HCT116 (cell line): ENCODE measurements at regions not wholly inside any gene's neighbourhood (a gene's known extent, or its start where the extent isn't known, plus 50 kb on each side); places are given as distances from the start of the nearest gene placed in this dataset.

Source experiments
- ATAC-seq: fragments of 200-7000 bp; cut with Tn5 transposase; 2 replicates; pipeline ENCODE4 v1.9.1; 2020; ENCODE audit warnings: mild to moderate bottlenecking, moderate library complexity
- BruUV-seq: library from RNA; stranded (reverse); fragments of 400-500 nt; replicated peaks from 2 replicates; lab custom pipeline; 2021; lab: Mats Ljungman, UMichigan
- CTCF ChIA-PET: fragments of 300-600 bp; sonication (Branson Sonifier 250); formaldehyde crosslinking; loops from one replicate; lab custom pipeline; 2021; ENCODE audit warnings: antibody characterized with exemption; lab: Charles Lee
- POLR2A ChIA-PET: fragments of 300-600, 350-600 bp; sonication (Branson Sonifier 250); formaldehyde crosslinking; loops from one replicate; lab custom pipeline; 2021; ENCODE audit warnings: antibody characterized with exemption; lab: Charles Lee
- RAD21 ChIA-PET, 2 experiments: fragments of 300-600 bp; sonication (Branson Sonifier 250); formaldehyde crosslinking; loops; one replicate each; lab custom pipeline; 2023; ENCODE audit warnings: low total read pairs in 2 of 2; ENCODE audit not compliant: uncharacterized antibody in 2 of 2, unreplicated experiment in 2 of 2, low non-redundant PET in 1 of 2; lab: Charles Lee
- DNase-seq: peaks from one replicate; pipeline ENCODE4 v3.0.0-alpha.2; 2010; ENCODE audit warnings: low read depth, low spot score
- H2AFZ ChIP-seq: fragments of 200-600 bp; shearing (Covaris generic), sonication (generic); 2 replicates; pipeline ENCODE4 v1.6.1; 2017; ENCODE audit warnings: low read depth, mixed run types, mixed read lengths, antibody characterized with exemption, low read length; ENCODE audit not compliant: poor library complexity, severe bottlenecking
- H3K27ac ChIP-seq: 2 replicates; pipeline ENCODE4 v1.5.1; 2012; ENCODE audit warnings: low read depth, low read length
- H3K27me3 ChIP-seq: fragments of 200-600 bp; sonication (generic); 2 replicates; pipeline ENCODE4 v1.6.1; 2016; ENCODE audit warnings: mixed run types, low read length, mixed read lengths; ENCODE audit not compliant: insufficient read depth
- H3K36me3 ChIP-seq, 2 experiments: fragments of 200-500 bp in 1 of 2; fragments of 200-600 bp in 1 of 2; sonication (Bioruptor generic) in 1 of 2; sonication (generic) in 1 of 2; 2 replicates each; pipeline versions ENCODE4 v1.5.1 to v1.6.1; 2014 to 2016; ENCODE audit warnings: low read length in 2 of 2, inconsistent platforms in 1 of 2, mixed read lengths in 1 of 2, mixed run types in 1 of 2; ENCODE audit not compliant: insufficient read depth in 2 of 2, control insufficient read depth in 1 of 2
- H3K4me1 ChIP-seq, 2 experiments: fragments of 200-600 bp in 1 of 2; sonication (generic) in 1 of 2; 2 replicates each; pipeline versions ENCODE4 v1.5.1 to v1.6.1; 2012 to 2017; ENCODE audit warnings: low read length in 2 of 2, inconsistent platforms in 1 of 2, mild to moderate bottlenecking in 1 of 2, mixed read lengths in 1 of 2, mixed run types in 1 of 2, moderate library complexity in 1 of 2; ENCODE audit not compliant: insufficient read depth in 2 of 2, control insufficient read depth in 1 of 2
- H3K4me2 ChIP-seq: fragments of 200-600 bp; sonication (generic); 2 replicates; pipeline ENCODE4 v1.6.1; 2017; ENCODE audit warnings: mixed run types, low read length, mixed read lengths
- H3K4me3 ChIP-seq, 2 experiments: fragments of 200-600 bp in 1 of 2; sonication (generic) in 1 of 2; replicated peaks in 1 of 2; 2 replicates each; pipeline ENCODE4 v1.5.1; 2011 to 2016; ENCODE audit warnings: low read length in 2 of 2, control low read depth in 1 of 2, low read depth in 1 of 2, mild to moderate bottlenecking in 1 of 2, mixed read lengths in 1 of 2, mixed run types in 1 of 2
- H3K79me2 ChIP-seq: fragments of 200-600 bp; sonication (generic); 2 replicates; pipeline ENCODE4 v1.6.1; 2017; ENCODE audit warnings: mild to moderate bottlenecking, mixed run types, low read length, moderate library complexity, mixed read lengths; ENCODE audit not compliant: insufficient read depth
- H3K9ac ChIP-seq: fragments of 200-600 bp; sonication (generic); 2 replicates; pipeline ENCODE4 v1.6.1; 2016; ENCODE audit warnings: low read length, mixed read lengths
- H3K9me2 ChIP-seq: fragments of 200-600 bp; sonication (generic), shearing (Covaris generic); 2 replicates; pipeline ENCODE4 v1.6.1; 2017; ENCODE audit warnings: mixed run types, mild to moderate bottlenecking, moderate library complexity; ENCODE audit not compliant: insufficient read depth
- H3K9me3 ChIP-seq, 2 experiments: fragments of 200-500 bp in 1 of 2; fragments of 200-600 bp in 1 of 2; sonication (Bioruptor generic) in 1 of 2; sonication (generic) in 1 of 2; 2 replicates each; pipeline ENCODE4 v1.6.1; 2014 to 2017; ENCODE audit warnings: low read length in 2 of 2, mixed read lengths in 2 of 2, inconsistent platforms in 1 of 2, low read depth in 1 of 2, mild to moderate bottlenecking in 1 of 2, mixed run types in 1 of 2, moderate library complexity in 1 of 2; ENCODE audit not compliant: control insufficient read depth in 1 of 2, insufficient read depth in 1 of 2
- H4K20me1 ChIP-seq: fragments of 200-600 bp; sonication (generic), shearing (Covaris generic); 2 replicates; pipeline ENCODE4 v1.6.1; 2017; ENCODE audit warnings: mixed run types, mild to moderate bottlenecking, moderate library complexity; ENCODE audit not compliant: insufficient read depth
- ATF3 ChIP-seq: IDR thresholded peaks from 2 replicates; pipeline ENCODE4 v1.6.1; 2012
- CBX3 ChIP-seq: IDR thresholded peaks from 2 replicates; pipeline ENCODE4 v1.6.1; 2012; ENCODE audit warnings: low read depth
- CEBPB ChIP-seq: IDR thresholded peaks from 2 replicates; pipeline ENCODE4 v1.6.1; 2012; ENCODE audit warnings: low read depth
- CTCF ChIP-seq, 3 experiments: fragments of 200-600 bp in 1 of 3; sonication (generic) in 1 of 3; IDR thresholded peaks in 2 of 3; conservative IDR thresholded peaks in 1 of 3; 2 replicates each; pipeline ENCODE4 v1.5.1; 2012 to 2017; ENCODE audit warnings: low read depth in 2 of 3, low read length in 2 of 3, antibody characterized with exemption in 1 of 3, borderline replicate concordance in 1 of 3, control low read depth in 1 of 3, mild to moderate bottlenecking in 1 of 3, mixed read lengths in 1 of 3, mixed run types in 1 of 3, moderate library complexity in 1 of 3; ENCODE audit not compliant: insufficient read depth in 1 of 3
- EZH2 ChIP-seq: fragments of 200-600 bp; sonication (generic); IDR thresholded peaks from 2 replicates; pipeline ENCODE4 v1.6.1; 2017; ENCODE audit warnings: antibody characterized with exemption, mixed run types
- JUND ChIP-seq: IDR thresholded peaks from 2 replicates; pipeline ENCODE4 v1.6.1; 2012
- MAX ChIP-seq: IDR thresholded peaks from 2 replicates; pipeline ENCODE4 v1.6.1; 2012
- POLR2A ChIP-seq: IDR thresholded peaks from 2 replicates; pipeline ENCODE4 v1.7.0; 2011; ENCODE audit warnings: borderline replicate concordance; ENCODE audit not compliant: insufficient read depth, insufficient read length; ENCODE audit errors: extremely low read depth
- POLR2AphosphoS5 ChIP-seq: IDR thresholded peaks from 2 replicates; pipeline ENCODE4 v1.6.1; 2011; ENCODE audit warnings: mild to moderate bottlenecking, low read depth, low read length, moderate library complexity
- REST ChIP-seq: IDR thresholded peaks from 2 replicates; pipeline ENCODE4 v1.6.1; 2012; ENCODE audit warnings: low read depth
- SIN3A ChIP-seq: IDR thresholded peaks from 2 replicates; pipeline ENCODE4 v1.6.1; 2012; ENCODE audit warnings: low read depth
- SP1 ChIP-seq: IDR thresholded peaks from 2 replicates; pipeline ENCODE4 v1.6.1; 2012; ENCODE audit warnings: low read depth
- SRF ChIP-seq: IDR thresholded peaks from 2 replicates; pipeline ENCODE4 v1.6.1; 2012; ENCODE audit warnings: low read depth
- TCF7L2 ChIP-seq: IDR thresholded peaks from 2 replicates; pipeline ENCODE4 v1.7.0; 2011; ENCODE audit warnings: borderline replicate concordance, inconsistent platforms; ENCODE audit not compliant: insufficient read depth, insufficient read length; ENCODE audit errors: extremely low read depth
- ZNF274 ChIP-seq: fragments of 200-500 bp; sonication (Bioruptor generic); IDR thresholded peaks from 2 replicates; pipeline ENCODE4 v1.6.1; 2014; ENCODE audit warnings: mild to moderate bottlenecking, low read depth, low read length, inconsistent platforms
- intact Hi-C: fragments of 100-400 bp; cut with micrococcal nuclease; formaldehyde crosslinking; loops from 2 replicates; pipeline ENCODE4 v1.10.0; 2022

- intact Hi-C loops: no loop called here
- ChIA-PET POLR2A (no interaction called here), CTCF (no interaction called here), RAD21 (no interaction called here)
- DNase-seq: no peak
- TF ChIP-seq CBX3 (no peak), SP1 (no peak), EZH2 (no peak), CEBPB (no peak), SRF (no peak)
- no peaks in the 10 kb centered on the region for H3K36me3 ChIP-seq
- peaks cover 16 to 34% of the 10 kb centered on the region in 2 experiments; a peak in 2 of 4 replicates for H3K9me3 ChIP-seq
- no peak overlapping the region for H3K9ac ChIP-seq
- H3K79me2 ChIP-seq: no peaks in the 10 kb centered on the region
- no peaks in the 10 kb centered on the region for H3K9me2 ChIP-seq
- no peaks in the 10 kb centered on the region for H3K27me3 ChIP-seq
- BruUV-seq: no TSS peak
- no peak for ATAC-seq
- H4K20me1 ChIP-seq: no peaks in the 10 kb centered on the region
- no peak overlapping the region for H2AFZ ChIP-seq
- no peaks in the 10 kb centered on the region for H3K4me1 ChIP-seq
- H3K4me3 ChIP-seq: no peak overlapping the region
- no peak overlapping the region for H3K4me2 ChIP-seq
- H3K27ac ChIP-seq: no peak overlapping the region
Measured at GRCh38 chr5:25064306-25064705, 419.5 kb upstream of the CDH10 start.

GRCh38 chr5:25060575-25060974 is 415.8 kb upstream of the CDH10 start:
- peaks cover 12 to 22% of the 10 kb centered on the region in 2 experiments; a peak in 2 of 4 replicates for H3K9me3 ChIP-seq
- intact Hi-C loops: no loop called here
- no peak overlapping the region for H3K9ac ChIP-seq
- H3K27ac ChIP-seq: no peak overlapping the region
- no peak for DNase-seq
- H3K4me2 ChIP-seq: no peak overlapping the region
- no peaks in the 10 kb centered on the region for H3K4me1 ChIP-seq
- ChIA-PET RAD21 (no interaction called here), POLR2A (no interaction called here), CTCF (no interaction called here)
- no peak for ATAC-seq
- BruUV-seq: no TSS peak
- no peaks in the 10 kb centered on the region for H3K27me3 ChIP-seq
- H3K36me3 ChIP-seq: no peaks in the 10 kb centered on the region
- no peaks in the 10 kb centered on the region for H3K9me2 ChIP-seq
- no peak overlapping the region for H2AFZ ChIP-seq
- H4K20me1 ChIP-seq: no peaks in the 10 kb centered on the region
- no peak overlapping the region for H3K4me3 ChIP-seq
- H3K79me2 ChIP-seq: no peaks in the 10 kb centered on the region
- TF ChIP-seq ZNF274 (no peak), CTCF (IDR thresholded peaks at IDR 0.05 in 2 of 3, conservative IDR thresholded peaks at IDR 0.05 in 1 of 3; ENCODE audit: borderline replicate concordance in 1 of 3, insufficient read depth in 1 of 3, low read depth in 2 of 3, low read length in 2 of 3) (no peak), ATF3 (no peak), POLR2A (no peak), SRF (no peak), TCF7L2 (no peak), POLR2AphosphoS5 (no peak), SIN3A (no peak), MAX (no peak), CEBPB (no peak), REST (no peak), JUND (no peak)
